Mucosa of stomach (tissue), 1 donor: ENCODE measurements at regions not wholly inside any gene's neighbourhood (a gene's known extent, or its start where the extent isn't known, plus 50 kb on each side); places are given as distances from the start of the nearest gene placed in this dataset.
"Not testable (repeated sequence)": the region's sequence is repeated elsewhere in the genome, so short reads cannot be mapped to it uniquely, and the experiment has no call there.

Experiments used
- H3K27me3 ChIP-seq: one replicate; pipeline ENCODE4 v1.7.0; 2013; ENCODE audit warnings: mild to moderate bottlenecking, low read length; ENCODE audit not compliant: control insufficient read depth, insufficient read depth
- H3K36me3 ChIP-seq: one replicate; pipeline ENCODE4 v1.7.0; 2013; ENCODE audit warnings: low read length; ENCODE audit not compliant: control insufficient read depth, insufficient read depth
- H3K4me1 ChIP-seq: one replicate; pipeline ENCODE4 v1.7.0; 2013; ENCODE audit warnings: mild to moderate bottlenecking, low read length; ENCODE audit not compliant: control insufficient read depth, insufficient read depth
- H3K4me3 ChIP-seq: one replicate; pipeline ENCODE4 v1.7.0; 2013; ENCODE audit warnings: low read length
- H3K9ac ChIP-seq: one replicate; pipeline ENCODE4 v1.7.0; 2013; ENCODE audit warnings: mild to moderate bottlenecking, low read length, moderate library complexity
- H3K9me3 ChIP-seq: one replicate; pipeline ENCODE4 v1.7.0; 2013; ENCODE audit warnings: mild to moderate bottlenecking, low read length, moderate library complexity; ENCODE audit not compliant: control insufficient read depth
- donor health status: Pancreatic carcinoma.

GRCh38 chr6:139697856-139698255, 323.4 kb upstream of the CITED2 start:
- not testable (repeated sequence) for H3K4me1 ChIP-seq, H3K9me3 ChIP-seq

GRCh38 chr6:139696991-139697390, 322.5 kb upstream of the CITED2 start:
- H3K9me3 ChIP-seq, H3K4me1 ChIP-seq, H3K9ac ChIP-seq, H3K27me3 ChIP-seq, H3K36me3 ChIP-seq, H3K4me3 ChIP-seq: not testable (repeated sequence)

More at GRCh38 chr6:139697856-139698255, 323.4 kb upstream of the CITED2 start:
- H3K4me3 ChIP-seq, H3K36me3 ChIP-seq, H3K27me3 ChIP-seq, H3K9ac ChIP-seq: not testable (repeated sequence)

GRCh38 chr6:139695361-139695760, 320.9 kb upstream of the CITED2 start:
- no peaks in the 10 kb centered on the region for H3K36me3 ChIP-seq
- H3K9me3 ChIP-seq, result no peaks in the 10 kb centered on the region
- H3K4me3 ChIP-seq, result no peak overlapping the region
- H3K9ac ChIP-seq, result no peak overlapping the region
- no peaks in the 10 kb centered on the region for H3K27me3 ChIP-seq
- no peaks in the 10 kb centered on the region for H3K4me1 ChIP-seq

GRCh38 chr6:139693735-139694134, 319.3 kb upstream of the CITED2 start:
- H3K36me3 ChIP-seq, result no peaks in the 10 kb centered on the region
- no peaks in the 10 kb centered on the region for H3K9me3 ChIP-seq
- H3K4me3 ChIP-seq, result no peak overlapping the region
- no peaks in the 10 kb centered on the region for H3K27me3 ChIP-seq
- H3K4me1 ChIP-seq, result no peaks in the 10 kb centered on the region
- no peak overlapping the region for H3K9ac ChIP-seq

- H3K27me3 ChIP-seq, result no peaks in the 10 kb centered on the region
- H3K36me3 ChIP-seq, result no peaks in the 10 kb centered on the region
- H3K9ac ChIP-seq, result no peak overlapping the region
- H3K4me3 ChIP-seq, result no peak overlapping the region
- H3K4me1 ChIP-seq, result no peaks in the 10 kb centered on the region
- no peaks in the 10 kb centered on the region for H3K9me3 ChIP-seq
These were observed 315.6 kb upstream of the CITED2 start for GRCh38 chr6:139690007-139690406.

GRCh38 chr6:139687055-139687454, 312.6 kb upstream of the CITED2 start:
- Histone ChIP-seq H3K4me1 (no peaks in the 10 kb centered on the region), H3K4me3 (no peak overlapping the region), H3K9me3 (no peaks in the 10 kb centered on the region), H3K36me3 (no peaks in the 10 kb centered on the region), H3K9ac (no peak overlapping the region), H3K27me3 (no peaks in the 10 kb centered on the region)

GRCh38 chr6:139686308-139686707, 311.9 kb upstream of the CITED2 start:
- Histone ChIP-seq H3K27me3 (no peaks in the 10 kb centered on the region), H3K36me3 (no peaks in the 10 kb centered on the region), H3K4me1 (no peaks in the 10 kb centered on the region), H3K9me3 (no peaks in the 10 kb centered on the region), H3K4me3 (no peak overlapping the region), H3K9ac (no peak overlapping the region)

- no peak overlapping the region for H3K4me3 ChIP-seq
- no peaks in the 10 kb centered on the region for H3K36me3 ChIP-seq
- no peaks in the 10 kb centered on the region for H3K9me3 ChIP-seq
- H3K9ac ChIP-seq, result no peak overlapping the region
- no peaks in the 10 kb centered on the region for H3K4me1 ChIP-seq
- no peaks in the 10 kb centered on the region for H3K27me3 ChIP-seq
These were observed 310.6 kb upstream of the CITED2 start for GRCh38 chr6:139685009-139685408.

GRCh38 chr6:139680819-139681218, 306.4 kb upstream of the CITED2 start:
- Histone ChIP-seq H3K27me3 (no peaks in the 10 kb centered on the region), H3K4me3 (no peak overlapping the region), H3K4me1 (peaks cover 9% of the 10 kb centered on the region), H3K36me3 (no peaks in the 10 kb centered on the region), H3K9me3 (no peaks in the 10 kb centered on the region), H3K9ac (no peak overlapping the region)

GRCh38 chr6:139679516-139680179, 305.2 kb upstream of the CITED2 start:
- Histone ChIP-seq H3K9me3 (no peaks in the 10 kb centered on the region), H3K4me3 (no peak overlapping the region), H3K4me1 (peaks cover 9% of the 10 kb centered on the region), H3K9ac (no peak overlapping the region), H3K27me3 (no peaks in the 10 kb centered on the region), H3K36me3 (no peaks in the 10 kb centered on the region)

- Histone ChIP-seq H3K4me1 (peaks cover 9% of the 10 kb centered on the region), H3K36me3 (no peaks in the 10 kb centered on the region), H3K4me3 (no peak overlapping the region)
These were observed 302.3 kb upstream of the CITED2 start for GRCh38 chr6:139676718-139677117.

GRCh38 chr6:139666284-139666683, 291.8 kb upstream of the CITED2 start:
- no peaks in the 10 kb centered on the region for H3K9me3 ChIP-seq
- H3K4me1 ChIP-seq, result no peaks in the 10 kb centered on the region
- no peak overlapping the region for H3K4me3 ChIP-seq
- H3K36me3 ChIP-seq, result no peaks in the 10 kb centered on the region
- H3K27me3 ChIP-seq, result no peaks in the 10 kb centered on the region
- H3K9ac ChIP-seq, result no peak overlapping the region

More at GRCh38 chr6:139676718-139677117, 302.3 kb upstream of the CITED2 start:
- Histone ChIP-seq H3K9ac (no peak overlapping the region), H3K27me3 (no peaks in the 10 kb centered on the region), H3K9me3 (no peaks in the 10 kb centered on the region)

GRCh38 chr6:139663996-139664395, 289.5 kb upstream of the CITED2 start:
- Histone ChIP-seq H3K36me3 (no peaks in the 10 kb centered on the region), H3K4me1 (no peaks in the 10 kb centered on the region), H3K4me3 (no peak overlapping the region), H3K27me3 (no peaks in the 10 kb centered on the region), H3K9ac (no peak overlapping the region), H3K9me3 (no peaks in the 10 kb centered on the region)
